ENCODE measurements at regions not wholly inside any gene's neighbourhood (a gene's known extent, or its start where the extent isn't known, plus 50 kb on each side); places are given as distances from the start of the nearest gene placed in this dataset.

DNA sequence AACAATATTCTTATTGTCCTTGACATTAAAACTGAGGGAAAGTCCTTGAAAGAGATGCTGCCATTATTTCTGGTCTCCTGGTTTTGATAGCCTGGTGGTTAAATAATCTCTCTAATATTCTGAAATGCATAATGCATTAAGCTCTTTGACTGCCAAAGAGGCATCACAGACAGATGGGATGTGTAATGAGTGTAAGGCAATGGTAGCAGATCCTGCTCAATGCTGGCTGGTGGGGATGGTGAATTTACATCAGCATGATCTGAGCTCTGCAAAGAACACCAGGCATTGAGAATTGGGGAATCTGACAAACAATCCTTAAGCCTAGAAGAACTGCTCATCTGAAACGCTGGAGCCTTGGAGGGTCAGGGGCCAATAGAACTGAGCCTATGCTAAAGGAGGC is 528.6 kb upstream of the LMCD1 start:
- TF ChIP-seq, protein P1, sequence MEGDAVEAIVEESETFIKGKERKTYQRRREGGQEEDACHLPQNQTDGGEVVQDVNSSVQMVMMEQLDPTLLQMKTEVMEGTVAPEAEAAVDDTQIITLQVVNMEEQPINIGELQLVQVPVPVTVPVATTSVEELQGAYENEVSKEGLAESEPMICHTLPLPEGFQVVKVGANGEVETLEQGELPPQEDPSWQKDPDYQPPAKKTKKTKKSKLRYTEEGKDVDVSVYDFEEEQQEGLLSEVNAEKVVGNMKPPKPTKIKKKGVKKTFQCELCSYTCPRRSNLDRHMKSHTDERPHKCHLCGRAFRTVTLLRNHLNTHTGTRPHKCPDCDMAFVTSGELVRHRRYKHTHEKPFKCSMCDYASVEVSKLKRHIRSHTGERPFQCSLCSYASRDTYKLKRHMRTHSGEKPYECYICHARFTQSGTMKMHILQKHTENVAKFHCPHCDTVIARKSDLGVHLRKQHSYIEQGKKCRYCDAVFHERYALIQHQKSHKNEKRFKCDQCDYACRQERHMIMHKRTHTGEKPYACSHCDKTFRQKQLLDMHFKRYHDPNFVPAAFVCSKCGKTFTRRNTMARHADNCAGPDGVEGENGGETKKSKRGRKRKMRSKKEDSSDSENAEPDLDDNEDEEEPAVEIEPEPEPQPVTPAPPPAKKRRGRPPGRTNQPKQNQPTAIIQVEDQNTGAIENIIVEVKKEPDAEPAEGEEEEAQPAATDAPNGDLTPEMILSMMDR (IDR thresholded peaks at IDR 0.05) = no peak
- no peak for TF ChIP-seq EP300 (IDR thresholded peaks at IDR 0.05; ENCODE audit: low read depth)
